GM12878 (cell line): ENCODE measurements at regions not wholly inside any gene's neighbourhood (a gene's known extent, or its start where the extent isn't known, plus 50 kb on each side); places are given as distances from the start of the nearest gene placed in this dataset.

Source experiments
- ATAC-seq: fragments of 200-7000 bp; cut with Tn5 transposase; 3 replicates; pipeline ENCODE4 v1.9.1; 2020; ENCODE audit warnings: mild to moderate bottlenecking, moderate library complexity
- BruUV-seq: library from RNA; stranded (reverse); fragments of 400-500 nt; replicated peaks from 2 replicates; lab custom pipeline; 2021; lab: Mats Ljungman, UMichigan
- CTCF ChIA-PET: fragments of 300-600 bp; sonication (Branson Sonifier 250); formaldehyde crosslinking; extraction: SDS; loops from one replicate; lab custom pipeline; 2021; ENCODE audit warnings: inconsistent platforms; lab: Yijun Ruan, JAX
- POLR2A ChIA-PET: fragments of 350-600 bp; formaldehyde crosslinking; extraction: SDS; loops from one replicate; lab custom pipeline; 2021; ENCODE audit warnings: inconsistent platforms; lab: Charles Lee
- RAD21 ChIA-PET: fragments of 300-600 bp; sonication (Branson Sonifier 250); formaldehyde crosslinking; loops from one replicate; lab custom pipeline; 2023; ENCODE audit warnings: antibody characterized with exemption; ENCODE audit not compliant: unreplicated experiment; lab: Charles Lee
- SMC1A ChIA-PET: fragments of 300-600 bp; sonication (Branson Sonifier 250); formaldehyde crosslinking; loops from one replicate; lab custom pipeline; 2023; ENCODE audit not compliant: unreplicated experiment, uncharacterized antibody; lab: Charles Lee
- DNase-seq: peaks from one replicate; pipeline ENCODE4 v3.0.0-alpha.2; 2011; ENCODE audit warnings: low read depth, low spot score
- FAIRE-seq: peaks from 3 replicates; lab custom pipeline; 2011; peaks lifted over from hg19 to GRCh38; lab: Jason Lieb, UNC
- H2AFZ ChIP-seq: 2 replicates; pipeline ENCODE4 v1.6.0; 2011; ENCODE audit warnings: low read depth, low read length, control low read depth; ENCODE audit not compliant: control insufficient read depth
- H3K27ac ChIP-seq: 2 replicates; pipeline ENCODE4 v1.5.1; 2011; ENCODE audit warnings: control low read depth; ENCODE audit not compliant: control insufficient read depth, insufficient read depth
- H3K27me3 ChIP-seq, 2 experiments: replicated peaks in 1 of 2; 2 replicates each; pipeline versions ENCODE4 v1.6.0 to v1.6.1; 2011; ENCODE audit warnings: low read length in 1 of 2; ENCODE audit not compliant: control insufficient read depth in 2 of 2, insufficient read depth in 2 of 2
- H3K36me3 ChIP-seq, 2 experiments: 2 replicates each; pipeline ENCODE4 v1.5.1; 2011; ENCODE audit warnings: low read length in 1 of 2; ENCODE audit not compliant: control insufficient read depth in 2 of 2, insufficient read depth in 2 of 2
- H3K4me1 ChIP-seq: 2 replicates; pipeline ENCODE4 v1.6.1; 2011; ENCODE audit warnings: mild to moderate bottlenecking, low read length, moderate library complexity, mixed read lengths; ENCODE audit not compliant: control insufficient read depth, insufficient read depth
- H3K4me2 ChIP-seq: 2 replicates; pipeline ENCODE4 v1.6.0; 2011; ENCODE audit warnings: control low read depth; ENCODE audit not compliant: control insufficient read depth, insufficient read depth
- H3K4me3 ChIP-seq: fragments of 200-600 bp; sonication (generic); 2 replicates; pipeline ENCODE4 v1.5.1; 2016
- H3K79me2 ChIP-seq: 2 replicates; pipeline ENCODE4 v1.6.0; 2011; ENCODE audit warnings: low read length; ENCODE audit not compliant: control insufficient read depth, insufficient read depth
- H3K9ac ChIP-seq: 2 replicates; pipeline ENCODE4 v1.8.0; 2011; ENCODE audit warnings: low read length, control low read depth, mixed read lengths; ENCODE audit not compliant: control insufficient read depth, insufficient read depth
- H3K9me3 ChIP-seq: replicated peaks from 3 replicates; pipeline ENCODE4 v1.5.1; 2011; ENCODE audit warnings: mild to moderate bottlenecking, low read length; ENCODE audit not compliant: control insufficient read depth, insufficient read depth
- H4K20me1 ChIP-seq: 2 replicates; pipeline ENCODE4 v1.6.0; 2011; ENCODE audit not compliant: control insufficient read depth, insufficient read depth
- CREM ChIP-seq: IDR thresholded peaks from 2 replicates; pipeline ENCODE4 v1.6.1; 2014; ENCODE audit warnings: antibody characterized with exemption, low read depth
- EED ChIP-seq: sonication (generic); IDR thresholded peaks from 2 replicates; pipeline ENCODE4 v1.6.1; 2016; ENCODE audit warnings: antibody characterized with exemption, low read depth
- KLF5 ChIP-seq: fragments of 450-650 bp; IDR thresholded peaks from 2 replicates; pipeline ENCODE4 v1.6.1; 2014; ENCODE audit warnings: mild to moderate bottlenecking; ENCODE audit not compliant: partially characterized antibody
- NFIC ChIP-seq: IDR thresholded peaks from 2 replicates; pipeline ENCODE4 v1.6.1; 2012; ENCODE audit warnings: low read depth, mild to moderate bottlenecking, inconsistent platforms, low read length, moderate library complexity
- NRF1 ChIP-seq: conservative IDR thresholded peaks from 2 replicates; pipeline ENCODE4 v1.6.1; 2011; ENCODE audit warnings: mild to moderate bottlenecking, low read depth, low read length, improper control_type of control experiment
- PML ChIP-seq: IDR thresholded peaks from 2 replicates; pipeline ENCODE4 v1.6.1; 2012; ENCODE audit warnings: low read length, inconsistent platforms
- RELA ChIP-seq: fragments of 450-650 bp; IDR thresholded peaks from 2 replicates; pipeline ENCODE4 v1.8.0; 2014; ENCODE audit warnings: borderline replicate concordance; ENCODE audit not compliant: partially characterized antibody
- RFX5 ChIP-seq: IDR thresholded peaks from 2 replicates; pipeline ENCODE4 v1.6.1; 2011; ENCODE audit warnings: low read depth, low read length, improper control_type of control experiment
- RUNX3 ChIP-seq: IDR thresholded peaks from 2 replicates; pipeline ENCODE4 v1.6.1; 2012; ENCODE audit warnings: low read length, inconsistent platforms
- STAT3 ChIP-seq: IDR thresholded peaks from 2 replicates; pipeline ENCODE4 v1.6.1; 2011; ENCODE audit warnings: low read depth, low read length, improper control_type of control experiment
- SUZ12 ChIP-seq: fragments of 200-600 bp; sonication (generic); IDR thresholded peaks from one replicate; pipeline ENCODE4 v1.6.1; 2018; ENCODE audit warnings: antibody characterized with exemption, mild to moderate bottlenecking; ENCODE audit not compliant: unreplicated experiment
- YBX1 ChIP-seq: fragments of 450-650 bp; IDR thresholded peaks from 2 replicates; pipeline ENCODE4 v1.6.1; 2016; ENCODE audit warnings: antibody characterized with exemption
- WGBS: methylation state at CpG from one replicate; pipeline ENCODE4 v1.1.6; 2016; ENCODE audit warnings: low lambda C conversion rate; ENCODE audit not compliant: insufficient replicate concordance, insufficient coverage; ENCODE audit errors: missing lambda C conversion rate; 5-methylcytosine and 5-hydroxymethylcytosine counted together
- in situ Hi-C: fragments of 300-500 bp; cut with MboI; formaldehyde crosslinking; loops from 9 replicates; pipeline ENCODE4 v1.14.3; 2018; ENCODE audit warnings: mixed read lengths
- intact Hi-C: fragments of 100-400 bp; cut with micrococcal nuclease; formaldehyde crosslinking; loops from one replicate; pipeline ENCODE4 v1.14.2; 2022; ENCODE audit not compliant: unreplicated experiment
- TF ChIP-seq, protein P1 (sequence below): fragments of 450-650 bp; formaldehyde crosslinking; IDR thresholded peaks from 2 replicates; pipeline ENCODE4 v1.4.0; 2022; ENCODE audit warnings: mild to moderate bottlenecking, moderate library complexity
- TF ChIP-seq, protein P2 (sequence below): fragments of 450-650 bp; IDR thresholded peaks from 2 replicates; pipeline ENCODE4 v1.6.1; 2018; ENCODE audit warnings: borderline replicate concordance, mild to moderate bottlenecking; ENCODE audit not compliant: partially characterized antibody
- TF ChIP-seq, protein P3 (sequence below): fragments of 450-650 bp; IDR thresholded peaks from 2 replicates; pipeline ENCODE4 v1.6.1; 2017; ENCODE audit warnings: antibody characterized with exemption, mild to moderate bottlenecking, moderate library complexity

DNA sequence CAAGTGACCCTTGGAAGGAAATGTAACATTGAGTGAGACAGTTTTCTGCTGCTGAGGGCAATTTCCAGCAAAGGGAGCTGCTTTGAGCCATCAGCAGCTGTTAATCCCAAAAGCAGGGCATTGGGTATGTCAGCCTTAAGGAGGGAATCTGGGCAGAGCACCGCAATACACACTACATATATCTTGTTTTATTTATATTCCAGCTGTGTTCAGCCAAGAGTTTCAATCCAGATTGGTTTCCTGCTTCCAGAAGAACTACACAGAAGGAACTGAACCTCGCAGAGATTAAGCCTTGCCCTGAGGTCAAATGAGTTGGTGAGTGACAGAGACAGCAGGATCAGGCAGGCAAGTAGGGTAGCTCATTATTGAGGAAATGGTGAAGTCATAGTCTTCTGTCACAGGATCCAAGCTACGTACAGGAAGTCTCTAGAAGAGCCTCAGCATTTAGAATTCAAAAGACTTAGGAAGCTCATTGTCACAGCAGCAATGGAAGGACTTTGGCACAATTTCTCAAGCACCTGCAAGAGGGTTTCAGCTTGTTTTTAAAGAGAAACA is 109.9 kb upstream of the HEY2 start (continued):
- TF ChIP-seq, protein P1, sequence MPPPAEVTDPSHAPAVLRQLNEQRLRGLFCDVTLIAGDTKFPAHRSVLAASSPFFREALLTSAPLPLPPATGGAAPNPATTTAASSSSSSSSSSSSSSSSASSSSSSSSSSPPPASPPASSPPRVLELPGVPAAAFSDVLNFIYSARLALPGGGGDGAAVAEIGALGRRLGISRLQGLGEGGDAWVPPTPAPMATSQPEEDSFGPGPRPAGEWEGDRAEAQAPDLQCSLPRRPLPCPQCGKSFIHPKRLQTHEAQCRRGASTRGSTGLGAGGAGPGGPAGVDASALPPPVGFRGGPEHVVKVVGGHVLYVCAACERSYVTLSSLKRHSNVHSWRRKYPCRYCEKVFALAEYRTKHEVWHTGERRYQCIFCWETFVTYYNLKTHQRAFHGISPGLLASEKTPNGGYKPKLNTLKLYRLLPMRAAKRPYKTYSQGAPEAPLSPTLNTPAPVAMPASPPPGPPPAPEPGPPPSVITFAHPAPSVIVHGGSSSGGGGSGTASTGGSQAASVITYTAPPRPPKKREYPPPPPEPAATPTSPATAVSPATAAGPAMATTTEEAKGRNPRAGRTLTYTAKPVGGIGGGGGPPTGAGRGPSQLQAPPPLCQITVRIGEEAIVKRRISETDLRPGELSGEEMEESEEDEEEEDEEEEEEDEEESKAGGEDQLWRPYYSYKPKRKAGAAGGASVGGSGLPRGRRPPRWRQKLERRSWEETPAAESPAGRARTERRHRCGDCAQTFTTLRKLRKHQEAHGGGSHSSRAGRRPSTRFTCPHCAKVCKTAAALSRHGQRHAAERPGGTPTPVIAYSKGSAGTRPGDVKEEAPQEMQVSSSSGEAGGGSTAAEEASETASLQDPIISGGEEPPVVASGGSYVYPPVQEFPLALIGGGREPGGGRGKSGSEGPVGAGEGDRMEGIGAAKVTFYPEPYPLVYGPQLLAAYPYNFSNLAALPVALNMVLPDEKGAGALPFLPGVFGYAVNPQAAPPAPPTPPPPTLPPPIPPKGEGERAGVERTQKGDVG = no peak
- TF ChIP-seq STAT3 (no peak), EED (no peak), YBX1 (no peak), RFX5 (no peak)

DNA sequence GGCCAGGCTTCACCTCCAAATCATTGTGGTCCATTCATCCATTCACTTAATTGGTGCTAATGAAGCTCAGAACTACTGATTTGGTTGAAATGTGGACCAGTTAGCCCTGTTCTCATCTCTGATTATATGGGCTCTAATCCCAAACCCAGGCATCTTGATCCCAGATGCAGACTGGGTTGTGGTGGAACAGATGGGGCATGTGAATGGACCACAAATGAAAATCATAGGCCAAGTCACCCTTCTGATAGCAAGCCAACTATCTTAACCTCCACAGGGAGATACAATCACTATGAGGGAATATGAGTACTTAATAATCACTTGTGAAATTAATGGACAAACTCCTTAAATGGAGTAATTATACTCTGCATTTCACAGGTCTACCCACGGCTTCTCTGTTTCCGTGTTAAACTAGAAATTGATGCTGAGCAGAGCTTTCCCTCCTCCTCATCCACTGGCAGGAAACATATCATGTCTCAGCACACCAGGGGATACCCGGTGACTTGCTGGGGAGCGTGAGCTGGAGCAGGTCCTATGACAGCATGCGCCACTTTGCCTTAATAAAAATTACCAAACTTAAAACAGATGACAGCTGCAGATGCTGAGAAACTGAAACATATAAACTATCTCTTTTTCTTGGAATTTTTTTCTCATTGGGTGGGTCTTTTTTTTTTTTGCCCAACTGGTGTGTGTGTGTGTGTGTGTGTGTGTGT is 108.8 kb upstream of the HEY2 start:
- in situ Hi-C loops = no loop called here
- H3K27ac ChIP-seq = no peak overlapping the region
- no peaks in the 10 kb centered on the region for H3K4me1 ChIP-seq
- SMC1A ChIA-PET = interaction anchor here (0.6 kb wide), 1 partner anchor 117 kb away, joined by 3 read pairs; no protein-coding TSS in a partner anchor
- H3K79me2 ChIP-seq = no peaks in the 10 kb centered on the region
- POLR2A ChIA-PET = no interaction called here
- H3K9ac ChIP-seq = no peak overlapping the region
- no peak overlapping the region for H3K4me3 ChIP-seq
- RAD21 ChIA-PET = no interaction called here
- BruUV-seq = no TSS peak
- no peak overlapping the region for H3K4me2 ChIP-seq
- WGBS = 51% methylated on average over 5 of the region's 5 CpGs
- no peaks in the 10 kb centered on the region for H3K36me3 ChIP-seq
- CTCF ChIA-PET = interaction anchor here (1.8 kb wide), 1 partner anchor 327 kb away, joined by 7 read pairs; no protein-coding TSS in a partner anchor
- H4K20me1 ChIP-seq = no peaks in the 10 kb centered on the region
- DNase-seq = no peak
- H3K9me3 ChIP-seq = no peaks in the 10 kb centered on the region
- ATAC-seq = no peak
- no peaks in the 10 kb centered on the region; a peak in 1 of 4 replicates for H3K27me3 ChIP-seq
- H2AFZ ChIP-seq = no peak overlapping the region
- intact Hi-C loops = no loop called here
- FAIRE-seq = no peak
- TF ChIP-seq NFIC (no peak), RUNX3 (no peak), SUZ12 (no peak), CREM (no peak), KLF5 (no peak), NRF1 (no peak), RELA (no peak), PML (no peak)
- TF ChIP-seq, protein P2, sequence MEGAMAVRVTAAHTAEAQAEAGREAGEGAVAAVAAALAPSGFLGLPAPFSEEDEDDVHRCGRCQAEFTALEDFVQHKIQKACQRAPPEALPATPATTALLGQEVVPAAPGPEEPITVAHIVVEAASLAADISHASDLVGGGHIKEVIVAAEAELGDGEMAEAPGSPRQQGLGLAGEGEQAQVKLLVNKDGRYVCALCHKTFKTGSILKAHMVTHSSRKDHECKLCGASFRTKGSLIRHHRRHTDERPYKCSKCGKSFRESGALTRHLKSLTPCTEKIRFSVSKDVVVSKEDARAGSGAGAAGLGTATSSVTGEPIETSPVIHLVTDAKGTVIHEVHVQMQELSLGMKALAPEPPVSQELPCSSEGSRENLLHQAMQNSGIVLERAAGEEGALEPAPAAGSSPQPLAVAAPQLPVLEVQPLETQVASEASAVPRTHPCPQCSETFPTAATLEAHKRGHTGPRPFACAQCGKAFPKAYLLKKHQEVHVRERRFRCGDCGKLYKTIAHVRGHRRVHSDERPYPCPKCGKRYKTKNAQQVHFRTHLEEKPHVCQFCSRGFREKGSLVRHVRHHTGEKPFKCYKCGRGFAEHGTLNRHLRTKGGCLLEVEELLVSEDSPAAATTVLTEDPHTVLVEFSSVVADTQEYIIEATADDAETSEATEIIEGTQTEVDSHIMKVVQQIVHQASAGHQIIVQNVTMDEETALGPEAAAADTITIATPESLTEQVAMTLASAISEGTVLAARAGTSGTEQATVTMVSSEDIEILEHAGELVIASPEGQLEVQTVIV = no peak
- TF ChIP-seq, protein P3, sequence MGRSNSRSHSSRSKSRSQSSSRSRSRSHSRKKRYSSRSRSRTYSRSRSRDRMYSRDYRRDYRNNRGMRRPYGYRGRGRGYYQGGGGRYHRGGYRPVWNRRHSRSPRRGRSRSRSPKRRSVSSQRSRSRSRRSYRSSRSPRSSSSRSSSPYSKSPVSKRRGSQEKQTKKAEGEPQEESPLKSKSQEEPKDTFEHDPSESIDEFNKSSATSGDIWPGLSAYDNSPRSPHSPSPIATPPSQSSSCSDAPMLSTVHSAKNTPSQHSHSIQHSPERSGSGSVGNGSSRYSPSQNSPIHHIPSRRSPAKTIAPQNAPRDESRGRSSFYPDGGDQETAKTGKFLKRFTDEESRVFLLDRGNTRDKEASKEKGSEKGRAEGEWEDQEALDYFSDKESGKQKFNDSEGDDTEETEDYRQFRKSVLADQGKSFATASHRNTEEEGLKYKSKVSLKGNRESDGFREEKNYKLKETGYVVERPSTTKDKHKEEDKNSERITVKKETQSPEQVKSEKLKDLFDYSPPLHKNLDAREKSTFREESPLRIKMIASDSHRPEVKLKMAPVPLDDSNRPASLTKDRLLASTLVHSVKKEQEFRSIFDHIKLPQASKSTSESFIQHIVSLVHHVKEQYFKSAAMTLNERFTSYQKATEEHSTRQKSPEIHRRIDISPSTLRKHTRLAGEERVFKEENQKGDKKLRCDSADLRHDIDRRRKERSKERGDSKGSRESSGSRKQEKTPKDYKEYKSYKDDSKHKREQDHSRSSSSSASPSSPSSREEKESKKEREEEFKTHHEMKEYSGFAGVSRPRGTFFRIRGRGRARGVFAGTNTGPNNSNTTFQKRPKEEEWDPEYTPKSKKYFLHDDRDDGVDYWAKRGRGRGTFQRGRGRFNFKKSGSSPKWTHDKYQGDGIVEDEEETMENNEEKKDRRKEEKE = no peak
